GM21526 (cell line): ENCODE measurements at regions not wholly inside any gene's neighbourhood (a gene's known extent, or its start where the extent isn't known, plus 50 kb on each side); places are given as distances from the start of the nearest gene placed in this dataset.
"Not testable (repeated sequence)": the region's sequence is repeated elsewhere in the genome, so short reads cannot be mapped to it uniquely, and the experiment has no call there.

Source experiments
- ATAC-seq: cut with Tn5 transposase; IDR thresholded peaks from one replicate; pipeline ENCODE4 v1.9.1; 2021; ENCODE audit warnings: moderate library complexity; ENCODE audit not compliant: unreplicated experiment, low FRiP score

- not testable (repeated sequence) for ATAC-seq
Measured at GRCh38 chr16:21530729-21531383, 68.5 kb upstream of the METTL9 start.

GRCh38 chr16:21532996-21533395 is 66.4 kb upstream of the METTL9 start:
- not testable (repeated sequence) for ATAC-seq

- ATAC-seq = not testable (repeated sequence)
Measured at GRCh38 chr16:21533474-21533873, 65.9 kb upstream of the METTL9 start.

- not testable (repeated sequence) for ATAC-seq
Measured at GRCh38 chr16:21534561-21534960, 64.8 kb upstream of the METTL9 start.

DNA sequence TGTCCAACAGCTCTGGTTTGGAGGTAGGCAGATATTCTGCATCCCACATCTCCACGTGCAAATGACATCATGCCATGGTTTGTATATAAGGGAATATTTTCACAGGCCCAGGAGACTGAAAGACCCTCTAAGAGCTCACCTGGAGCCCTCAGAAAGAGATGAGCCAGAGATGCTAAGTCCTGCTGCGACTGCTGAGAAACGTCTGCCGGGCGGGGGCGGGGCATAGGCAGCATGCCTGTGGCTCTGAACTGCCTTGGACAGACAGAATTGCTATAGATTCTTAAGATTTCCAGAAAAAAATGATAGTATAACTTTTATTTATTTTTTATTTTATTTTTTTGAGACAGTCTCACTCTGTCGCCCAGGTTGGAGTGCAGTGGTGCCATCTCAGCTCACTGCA is 64.2 kb upstream of the METTL9 start:
- not testable (repeated sequence) for ATAC-seq

- ATAC-seq = not testable (repeated sequence)
Measured at GRCh38 chr16:21536740-21537139, 62.6 kb upstream of the METTL9 start.

- ATAC-seq = not testable (repeated sequence)
Measured at GRCh38 chr16:21537598-21537997, 61.8 kb upstream of the METTL9 start.

GRCh38 chr16:21539107-21539618 is 60.2 kb upstream of the METTL9 start:
- ATAC-seq = not testable (repeated sequence)

DNA sequence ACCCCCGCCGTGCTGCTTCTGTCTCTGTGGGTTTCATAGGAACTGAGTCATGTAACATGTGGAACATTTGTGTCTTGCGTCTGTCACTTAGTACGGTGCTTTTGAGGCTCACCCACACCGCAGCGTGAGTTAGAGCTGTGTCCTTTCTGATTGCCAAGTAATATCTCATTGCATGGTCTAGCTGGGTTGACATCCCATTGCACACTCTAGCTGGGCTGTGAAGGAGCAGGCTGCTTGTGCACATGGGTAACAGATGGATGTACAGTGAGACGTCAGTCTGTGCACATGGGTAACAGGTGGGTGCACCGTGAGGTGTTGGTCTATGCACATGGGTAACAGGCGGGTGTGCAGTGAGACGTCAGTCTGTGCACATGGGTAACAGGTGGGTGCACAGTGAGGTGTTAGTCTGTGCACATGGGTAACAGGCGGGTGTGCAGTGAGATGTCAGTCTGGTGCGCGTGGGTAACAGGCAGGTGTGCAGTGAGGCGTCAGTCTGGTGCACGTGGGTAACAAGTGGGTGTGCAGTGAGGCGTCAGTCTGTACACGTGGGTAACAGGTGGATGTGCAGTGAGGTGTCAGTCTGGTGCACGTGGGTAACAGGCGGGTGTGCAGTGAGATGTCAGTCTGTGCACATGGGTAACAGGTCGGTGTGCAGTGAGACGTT is 58.5 kb upstream of the METTL9 start:
- peak; percentile 42 for ATAC-seq

DNA sequence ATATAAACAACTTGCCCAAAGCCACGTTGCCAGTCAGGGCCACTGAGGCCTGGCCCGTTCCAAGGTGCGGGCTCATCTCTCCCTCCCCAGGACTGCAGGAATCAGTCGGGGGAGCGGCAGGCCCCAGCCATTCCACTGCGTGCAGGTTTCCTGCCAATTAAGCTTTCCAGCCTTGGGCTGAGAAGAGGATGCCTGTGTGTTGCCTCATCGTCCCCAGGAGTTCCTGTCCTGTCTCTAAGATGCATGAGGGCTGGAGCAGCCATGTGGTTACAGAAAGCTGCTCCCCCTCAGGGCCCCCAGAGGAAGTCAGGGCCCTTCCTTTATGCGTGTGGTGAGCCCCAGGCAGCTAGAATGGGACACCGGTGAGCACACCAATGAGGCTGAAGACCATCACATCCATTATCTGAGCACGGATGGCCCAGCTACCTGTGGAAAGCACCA is 57.7 kb upstream of the METTL9 start:
- ATAC-seq = peak; percentile 44

- not testable (repeated sequence) for ATAC-seq
Measured at GRCh38 chr16:21542075-21542474, 57.3 kb upstream of the METTL9 start.

GRCh38 chr16:21542491-21543124 is 56.8 kb upstream of the METTL9 start:
- ATAC-seq = not testable (repeated sequence)

- ATAC-seq = not testable (repeated sequence)
Measured at GRCh38 chr16:21543151-21543836, 56.1 kb upstream of the METTL9 start.

DNA sequence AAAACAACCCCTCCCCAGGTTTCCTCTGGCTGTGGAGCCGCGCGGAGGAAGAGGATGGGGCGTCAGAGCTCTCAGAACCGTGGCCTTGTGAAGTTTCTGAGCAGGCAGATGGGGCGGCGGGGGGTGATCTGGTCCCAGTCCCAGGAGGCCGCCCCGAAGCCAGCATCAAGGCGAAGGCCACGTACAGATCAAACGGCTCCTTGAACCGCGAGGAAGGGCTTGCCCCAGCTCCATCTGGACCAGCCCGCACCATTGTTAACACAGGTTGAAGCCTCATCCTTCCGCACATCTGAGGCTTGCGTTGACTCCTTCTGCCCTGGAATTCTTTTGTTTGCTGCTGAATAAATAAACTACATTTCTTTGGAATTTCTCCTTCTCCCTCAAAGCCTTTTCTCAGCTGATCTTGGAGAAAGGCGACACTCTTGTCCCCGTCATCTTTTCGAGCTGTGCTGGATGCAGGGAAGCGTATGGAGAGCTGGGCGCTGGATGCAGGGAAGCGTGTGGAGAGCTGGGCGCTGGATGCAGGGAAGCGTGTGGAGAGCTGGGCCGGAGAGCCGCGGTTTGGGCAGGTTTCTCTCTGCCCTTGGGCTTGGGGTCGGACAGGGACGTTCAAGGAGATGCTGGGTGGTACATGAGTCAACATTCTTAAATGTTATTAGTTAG is 53.6 kb upstream of the METTL9 start:
- ATAC-seq = not testable (repeated sequence)

DNA sequence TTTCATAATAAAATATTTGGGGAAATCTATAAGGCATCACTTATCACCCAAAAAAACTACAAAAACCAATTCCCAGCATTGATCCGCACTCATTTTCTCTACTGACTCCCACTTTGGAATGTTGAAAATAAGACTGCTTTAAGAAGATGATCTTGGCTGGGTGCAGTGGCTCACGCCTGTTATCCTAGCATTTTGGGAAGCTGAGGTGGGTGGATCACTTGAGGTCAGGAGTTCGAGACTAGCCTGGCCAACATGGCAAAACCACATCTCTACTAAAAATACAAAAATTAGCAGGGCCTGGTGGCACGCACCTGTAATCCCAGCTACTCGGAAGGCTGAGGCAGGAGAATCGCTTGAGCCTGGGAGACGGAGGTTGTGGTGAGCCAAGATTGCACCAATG is 50.0 kb upstream of the METTL9 start:
- ATAC-seq = not testable (repeated sequence)
